ENCODE measurements at regions not wholly inside any gene's neighbourhood (a gene's known extent, or its start where the extent isn't known, plus 50 kb on each side); places are given as distances from the start of the nearest gene placed in this dataset.

- Histone ChIP-seq H3F3A (ENCODE audit: insufficient read depth, low read length) (no peaks in the 10 kb centered on the region), H3K9ac (ENCODE audit: low read length) (no peak overlapping the region), H3K79me2 (ENCODE audit: low read length) (no peaks in the 10 kb centered on the region), H3K36me3 (replicated peaks; ENCODE audit: insufficient read depth, low read length) (no peaks in the 10 kb centered on the region), H2AFZ (ENCODE audit: low read length) (no peak overlapping the region), H4K20me1 (ENCODE audit: insufficient read depth, low read length) (no peaks in the 10 kb centered on the region), H3K4me2 (ENCODE audit: low read depth, low read length) (no peak overlapping the region), H3K4me1 (ENCODE audit: low read length) (0 out of 2 replicates have a peak, but pooled peaks cover 13% of the 10 kb centered on the region), H3K4me3 (ENCODE audit: low read length) (no peak overlapping the region), H3K27ac (ENCODE audit: low read length) (no peak overlapping the region), H3K9me2 (replicated peaks; ENCODE audit: insufficient read depth, low read length) (no peaks in the 10 kb centered on the region), H3K27me3 (replicated peaks; ENCODE audit: insufficient read depth, low read length) (no peaks in the 10 kb centered on the region), H3K9me3 (replicated peaks; ENCODE audit: insufficient read depth, low read length) (no peaks in the 10 kb centered on the region)
- TF ChIP-seq CTCF (IDR thresholded peaks at IDR 0.05; ENCODE audit: low read length), result no peak
- no peak for TF ChIP-seq EZH2 (optimal IDR thresholded peaks at IDR 0.05; ENCODE audit: low read depth, low read length)
- TF ChIP-seq EZH2phosphoT487 (IDR thresholded peaks at IDR 0.05; ENCODE audit: low read length), result no peak
- DNase-seq, result no peak
Measured at GRCh38 chr1:212495766-212496494, 63.2 kb downstream of the NENF start.

- H3F3A ChIP-seq (ENCODE audit: insufficient read depth, low read length), result no peaks in the 10 kb centered on the region
- H3K27me3 ChIP-seq (replicated peaks; ENCODE audit: insufficient read depth, low read length), result no peaks in the 10 kb centered on the region
Measured at GRCh38 chr1:212496682-212497081, 64.0 kb downstream of the NENF start.

GRCh38 chr1:212497553-212497952 is 64.8 kb downstream of the NENF start:
- Histone ChIP-seq H3K9me3 (replicated peaks; ENCODE audit: insufficient read depth, low read length) (no peaks in the 10 kb centered on the region), H3K9me2 (replicated peaks; ENCODE audit: insufficient read depth, low read length) (no peaks in the 10 kb centered on the region), H3K4me1 (ENCODE audit: low read length) (0 out of 2 replicates have a peak, but pooled peaks cover 8% of the 10 kb centered on the region), H3K36me3 (replicated peaks; ENCODE audit: insufficient read depth, low read length) (no peaks in the 10 kb centered on the region), H3K27me3 (replicated peaks; ENCODE audit: insufficient read depth, low read length) (no peaks in the 10 kb centered on the region), H3K27ac (ENCODE audit: low read length) (no peak overlapping the region), H3K4me3 (ENCODE audit: low read length) (no peak overlapping the region), H3K9ac (ENCODE audit: low read length) (no peak overlapping the region), H3K79me2 (ENCODE audit: low read length) (no peaks in the 10 kb centered on the region), H3K4me2 (ENCODE audit: low read depth, low read length) (no peak overlapping the region), H2AFZ (ENCODE audit: low read length) (no peak overlapping the region), H4K20me1 (ENCODE audit: insufficient read depth, low read length) (no peaks in the 10 kb centered on the region), H3F3A (ENCODE audit: insufficient read depth, low read length) (no peaks in the 10 kb centered on the region)
- no peak for TF ChIP-seq EZH2 (optimal IDR thresholded peaks at IDR 0.05; ENCODE audit: low read depth, low read length)
- no peak for TF ChIP-seq CTCF (IDR thresholded peaks at IDR 0.05; ENCODE audit: low read length)
- TF ChIP-seq EZH2phosphoT487 (IDR thresholded peaks at IDR 0.05; ENCODE audit: low read length), result no peak
- no peak for DNase-seq

More at GRCh38 chr1:212496682-212497081, 64.0 kb downstream of the NENF start:
- Histone ChIP-seq H3K36me3 (replicated peaks; ENCODE audit: insufficient read depth, low read length) (no peaks in the 10 kb centered on the region), H3K9me2 (replicated peaks; ENCODE audit: insufficient read depth, low read length) (no peaks in the 10 kb centered on the region), H3K9ac (ENCODE audit: low read length) (no peak overlapping the region), H3K79me2 (ENCODE audit: low read length) (no peaks in the 10 kb centered on the region), H3K4me3 (ENCODE audit: low read length) (no peak overlapping the region), H3K27ac (ENCODE audit: low read length) (no peak overlapping the region), H3K4me2 (ENCODE audit: low read depth, low read length) (no peak overlapping the region), H3K9me3 (replicated peaks; ENCODE audit: insufficient read depth, low read length) (no peaks in the 10 kb centered on the region), H4K20me1 (ENCODE audit: insufficient read depth, low read length) (no peaks in the 10 kb centered on the region), H2AFZ (ENCODE audit: low read length) (no peak overlapping the region), H3K4me1 (ENCODE audit: low read length) (0 out of 2 replicates have a peak, but pooled peaks cover 8% of the 10 kb centered on the region)
- no peak for DNase-seq
- TF ChIP-seq EZH2phosphoT487 (IDR thresholded peaks at IDR 0.05; ENCODE audit: low read length) (no peak), CTCF (IDR thresholded peaks at IDR 0.05; ENCODE audit: low read length) (no peak), EZH2 (optimal IDR thresholded peaks at IDR 0.05; ENCODE audit: low read depth, low read length) (no peak)
